ENCODE measurements at regions not wholly inside any gene's neighbourhood (a gene's known extent, or its start where the extent isn't known, plus 50 kb on each side); places are given as distances from the start of the nearest gene placed in this dataset.

DNA sequence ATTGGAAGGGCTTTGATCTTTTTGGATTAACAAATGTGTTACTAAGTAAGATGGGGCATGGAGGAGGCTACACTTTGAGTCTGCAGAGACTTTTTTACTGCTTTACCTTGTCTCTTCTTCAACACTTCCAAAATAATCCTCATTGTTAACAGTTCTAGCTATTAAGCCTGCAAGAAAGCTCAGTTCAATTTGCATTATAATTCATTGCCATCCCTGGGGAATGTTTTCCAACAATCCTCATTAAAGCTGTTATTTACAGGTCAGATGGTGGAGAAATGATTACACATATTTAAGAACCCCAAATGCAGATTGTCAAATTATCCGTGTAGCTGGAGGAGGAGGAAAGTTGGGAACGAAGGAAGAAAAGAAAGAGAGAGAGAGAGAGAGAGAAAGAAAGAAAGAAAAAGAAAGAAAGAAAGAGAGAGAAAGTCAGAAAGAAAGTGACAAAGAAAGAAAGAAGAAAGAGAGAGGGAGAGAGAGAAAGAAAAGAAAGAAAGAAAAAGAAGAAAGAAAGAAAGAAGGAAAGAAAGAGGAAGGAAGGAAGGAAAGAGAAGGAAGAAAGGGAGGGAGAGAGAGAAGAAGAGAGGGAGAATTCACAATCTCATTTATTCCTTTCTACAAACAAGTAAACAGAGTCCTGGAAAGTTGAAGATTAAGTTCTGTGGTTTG, 443.9 kb downstream of the INSC start:
- Mint-ChIP-seq H3K4me3 (ENCODE audit: unreplicated experiment) (no peak overlapping the region), H3K27ac (ENCODE audit: low read depth, unreplicated experiment) (no peak overlapping the region), H3K4me1 (ENCODE audit: insufficient read depth, unreplicated experiment) (no peaks in the 10 kb centered on the region), H3K27me3 (ENCODE audit: insufficient read depth, unreplicated experiment) (peaks cover 34% of the 10 kb centered on the region), H3K36me3 (ENCODE audit: insufficient read depth, unreplicated experiment) (no peaks in the 10 kb centered on the region), H3K9me3 (ENCODE audit: unreplicated experiment) (no peaks in the 10 kb centered on the region)
- CTCF ChIA-PET = interaction anchor here (1.0 kb wide), 1 partner anchor 10 kb away, joined by 3 read pairs; no protein-coding TSS in a partner anchor
- DNase-seq (ENCODE audit: unreplicated experiment) = no peak
- POLR2A ChIA-PET = interaction anchor here (0.9 kb wide), 1 partner anchor 43 kb away, joined by 3 read pairs; no protein-coding TSS in a partner anchor
- no TSS peak for BruUV-seq (replicated peaks)
- intact Hi-C loops (cut with micrococcal nuclease) = no loop called here
- TF ChIP-seq, protein P1, sequence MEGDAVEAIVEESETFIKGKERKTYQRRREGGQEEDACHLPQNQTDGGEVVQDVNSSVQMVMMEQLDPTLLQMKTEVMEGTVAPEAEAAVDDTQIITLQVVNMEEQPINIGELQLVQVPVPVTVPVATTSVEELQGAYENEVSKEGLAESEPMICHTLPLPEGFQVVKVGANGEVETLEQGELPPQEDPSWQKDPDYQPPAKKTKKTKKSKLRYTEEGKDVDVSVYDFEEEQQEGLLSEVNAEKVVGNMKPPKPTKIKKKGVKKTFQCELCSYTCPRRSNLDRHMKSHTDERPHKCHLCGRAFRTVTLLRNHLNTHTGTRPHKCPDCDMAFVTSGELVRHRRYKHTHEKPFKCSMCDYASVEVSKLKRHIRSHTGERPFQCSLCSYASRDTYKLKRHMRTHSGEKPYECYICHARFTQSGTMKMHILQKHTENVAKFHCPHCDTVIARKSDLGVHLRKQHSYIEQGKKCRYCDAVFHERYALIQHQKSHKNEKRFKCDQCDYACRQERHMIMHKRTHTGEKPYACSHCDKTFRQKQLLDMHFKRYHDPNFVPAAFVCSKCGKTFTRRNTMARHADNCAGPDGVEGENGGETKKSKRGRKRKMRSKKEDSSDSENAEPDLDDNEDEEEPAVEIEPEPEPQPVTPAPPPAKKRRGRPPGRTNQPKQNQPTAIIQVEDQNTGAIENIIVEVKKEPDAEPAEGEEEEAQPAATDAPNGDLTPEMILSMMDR (IDR thresholded peaks at IDR 0.05; ENCODE audit: unreplicated experiment) = no peak

DNA sequence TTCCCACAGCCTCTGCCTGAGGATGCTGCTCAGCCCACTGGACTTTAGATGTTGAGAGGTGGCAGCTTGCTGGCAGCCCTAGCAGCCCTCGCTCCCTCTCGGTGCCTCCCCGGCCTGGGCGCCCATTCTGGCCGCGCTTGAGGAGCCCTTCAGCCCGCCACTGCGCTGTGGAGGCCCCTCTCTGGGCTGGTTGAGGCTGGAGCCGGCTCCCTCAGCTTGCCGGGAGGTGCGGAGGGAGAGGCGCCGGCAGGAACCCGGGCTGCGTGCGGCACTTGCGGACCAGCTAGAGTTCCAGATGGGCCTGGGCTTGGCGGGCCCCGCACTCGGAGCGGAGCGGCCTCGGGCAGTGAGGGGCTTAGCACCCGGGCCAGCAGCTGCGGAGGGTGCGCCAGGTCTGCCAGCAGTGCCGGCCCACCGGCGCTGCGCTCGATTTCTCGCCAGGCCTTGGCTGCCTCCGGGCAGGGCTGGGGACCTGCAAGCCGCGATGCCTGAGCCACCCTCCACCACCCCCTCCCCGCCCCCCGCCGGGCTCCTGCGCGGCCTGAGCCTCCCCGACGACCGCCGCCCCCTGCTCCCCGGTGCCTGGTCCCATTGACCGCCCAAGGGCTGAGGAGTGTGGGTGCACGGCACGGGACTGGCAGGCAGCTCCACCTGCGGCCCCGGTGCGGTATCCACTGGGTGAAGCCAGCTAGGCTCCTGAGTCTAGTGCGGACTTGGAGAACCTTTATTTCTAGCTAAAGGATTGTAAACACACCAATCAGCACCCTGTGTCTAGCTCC, 446.2 kb downstream of the INSC start:
- Mint-ChIP-seq H3K9me3 (ENCODE audit: unreplicated experiment) (no peaks in the 10 kb centered on the region), H3K4me3 (ENCODE audit: unreplicated experiment) (no peak overlapping the region), H3K36me3 (ENCODE audit: insufficient read depth, unreplicated experiment) (no peaks in the 10 kb centered on the region), H3K27ac (ENCODE audit: low read depth, unreplicated experiment) (no peak overlapping the region), H3K27me3 (ENCODE audit: insufficient read depth, unreplicated experiment) (peaks cover 41% of the 10 kb centered on the region), H3K4me1 (ENCODE audit: insufficient read depth, unreplicated experiment) (no peaks in the 10 kb centered on the region)
- no TSS peak for BruUV-seq (replicated peaks)
- intact Hi-C loops (cut with micrococcal nuclease) = no loop called here
- CTCF ChIA-PET = no interaction called here
- POLR2A ChIA-PET = no interaction called here
- TF ChIP-seq, protein P1 (IDR thresholded peaks at IDR 0.05; ENCODE audit: unreplicated experiment) = no peak
- DNase-seq (ENCODE audit: unreplicated experiment) = no peak

DNA sequence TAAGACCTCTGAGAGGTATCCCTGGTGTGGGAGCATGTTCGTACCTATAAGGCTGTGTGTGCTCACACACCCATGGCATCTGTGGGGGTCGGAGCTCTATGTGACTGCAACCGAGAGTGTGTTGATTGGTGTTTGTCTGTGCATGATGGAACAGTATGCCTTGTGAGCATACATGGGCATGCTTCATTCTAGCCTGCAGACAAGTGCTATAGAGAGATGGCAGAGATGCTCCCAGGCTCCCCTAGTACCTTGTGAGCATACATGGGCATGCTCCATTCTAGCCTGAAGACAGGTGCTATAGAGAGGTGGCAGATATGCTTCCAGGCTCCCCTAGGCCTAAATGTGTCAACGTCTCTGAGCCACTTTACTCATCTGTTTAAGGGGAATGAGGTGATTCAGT, 447.5 kb downstream of the INSC start:
- Mint-ChIP-seq H3K4me3 (ENCODE audit: unreplicated experiment) (no peak overlapping the region), H3K27ac (ENCODE audit: low read depth, unreplicated experiment) (no peak overlapping the region), H3K36me3 (ENCODE audit: insufficient read depth, unreplicated experiment) (no peaks in the 10 kb centered on the region), H3K9me3 (ENCODE audit: unreplicated experiment) (peaks cover 5% of the 10 kb centered on the region), H3K4me1 (ENCODE audit: insufficient read depth, unreplicated experiment) (no peaks in the 10 kb centered on the region), H3K27me3 (ENCODE audit: insufficient read depth, unreplicated experiment) (peaks cover 50% of the 10 kb centered on the region)
- no TSS peak for BruUV-seq (replicated peaks)
- ChIA-PET CTCF (no interaction called here), POLR2A (no interaction called here)
- intact Hi-C loops (cut with micrococcal nuclease) = no loop called here
- no peak for DNase-seq (ENCODE audit: unreplicated experiment)
- TF ChIP-seq, protein P1 (IDR thresholded peaks at IDR 0.05; ENCODE audit: unreplicated experiment) = no peak

DNA sequence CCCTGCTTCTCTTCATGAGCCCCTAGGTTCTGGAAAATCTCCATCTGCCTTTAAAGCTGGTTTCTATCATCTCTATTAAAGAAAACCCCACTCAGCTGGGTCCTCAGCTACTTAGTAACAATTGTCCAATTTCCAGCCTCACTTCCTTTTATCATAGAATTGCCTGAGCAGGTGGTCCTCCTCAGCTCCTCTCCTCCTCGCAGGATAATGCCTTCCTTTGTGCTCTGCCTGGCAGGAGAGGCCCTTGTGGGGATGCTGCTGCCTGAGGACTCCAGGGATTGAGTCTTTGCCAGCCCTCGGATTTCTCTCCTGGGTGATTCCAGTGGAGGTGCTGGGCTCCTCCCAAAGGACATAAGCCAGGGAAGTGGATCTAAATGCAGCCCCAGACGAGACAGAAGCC, 448.3 kb downstream of the INSC start:
- intact Hi-C loops (cut with micrococcal nuclease) = no loop called here
- no peaks in the 10 kb centered on the region for H3K4me1 Mint-ChIP-seq (ENCODE audit: insufficient read depth, unreplicated experiment)
- DNase-seq (ENCODE audit: unreplicated experiment) = no peak
- H3K36me3 Mint-ChIP-seq (ENCODE audit: insufficient read depth, unreplicated experiment) = no peaks in the 10 kb centered on the region
- ChIA-PET POLR2A (no interaction called here), CTCF (interaction anchor here (0.6 kb wide), 1 partner anchor 1044 kb away, joined by 3 read pairs; no protein-coding TSS in a partner anchor)
- H3K27me3 Mint-ChIP-seq (ENCODE audit: insufficient read depth, unreplicated experiment) = peaks cover 55% of the 10 kb centered on the region
- BruUV-seq (replicated peaks) = no TSS peak
- TF ChIP-seq, protein P1 (IDR thresholded peaks at IDR 0.05; ENCODE audit: unreplicated experiment) = no peak
- H3K27ac Mint-ChIP-seq (ENCODE audit: low read depth, unreplicated experiment) = no peak overlapping the region
- peaks cover 8% of the 10 kb centered on the region for H3K9me3 Mint-ChIP-seq (ENCODE audit: unreplicated experiment)
- H3K4me3 Mint-ChIP-seq (ENCODE audit: unreplicated experiment) = no peak overlapping the region
